LNCAP (cell line): ENCODE measurements at regions not wholly inside any gene's neighbourhood (a gene's known extent, or its start where the extent isn't known, plus 50 kb on each side); places are given as distances from the start of the nearest gene placed in this dataset.

ENCODE experiments used
- CTCF ChIP-seq: fragments of 450-650 bp; IDR thresholded peaks from 2 replicates; pipeline ENCODE4 v1.5.1; 2017; ENCODE audit warnings: mild to moderate bottlenecking

- TF ChIP-seq CTCF, result no peak
These were observed 136.6 kb downstream of the LMNTD1 start for GRCh38 chr12:25416516-25416915.

GRCh38 chr12:25415004-25415403 lies 138.1 kb downstream of the LMNTD1 start:
- TF ChIP-seq CTCF, result no peak

GRCh38 chr12:25412735-25413134 lies 140.3 kb downstream of the LMNTD1 start:
- no peak for TF ChIP-seq CTCF

- no peak; the same call in 1 of the 2 replicates for TF ChIP-seq CTCF
These were observed 148.1 kb downstream of the LMNTD1 start for GRCh38 chr12:25404955-25405354.

GRCh38 chr12:25401547-25402345 lies 151.0 kb upstream of the KRAS start:
- no peak for TF ChIP-seq CTCF

GRCh38 chr12:25397001-25397400 lies 146.3 kb upstream of the KRAS start:
- TF ChIP-seq CTCF, result no peak

- no peak for TF ChIP-seq CTCF
These were observed 144.5 kb upstream of the KRAS start for GRCh38 chr12:25395227-25395626.

- no peak for TF ChIP-seq CTCF
These were observed 143.3 kb upstream of the KRAS start for GRCh38 chr12:25394025-25394424.
